IgD-negative memory B cell (primary cell): ENCODE measurements at regions not wholly inside any gene's neighbourhood (a gene's known extent, or its start where the extent isn't known, plus 50 kb on each side); places are given as distances from the start of the nearest gene placed in this dataset.
"Not testable (repeated sequence)": the region's sequence is repeated elsewhere in the genome, so short reads cannot be mapped to it uniquely, and the experiment has no call there.

Experiments
- H3K27ac Mint-ChIP-seq, 3 donors: one replicate each; pipeline ENCODE4 v1.8.0; 2020 to 2022; ENCODE audit warnings: mild to moderate bottlenecking in 3 of 3, mixed read lengths in 3 of 3, moderate library complexity in 1 of 3
- H3K27me3 Mint-ChIP-seq: one replicate; pipeline ENCODE4 v1.8.0; 2021; ENCODE audit warnings: mixed read lengths
- H3K36me3 Mint-ChIP-seq: one replicate; pipeline ENCODE4 v1.8.0; 2020; ENCODE audit warnings: mild to moderate bottlenecking, mixed read lengths
- H3K4me1 Mint-ChIP-seq, 3 donors: one replicate each; pipeline ENCODE4 v1.8.0; 2020 to 2022; ENCODE audit warnings: mixed read lengths in 3 of 3, mild to moderate bottlenecking in 1 of 3
- H3K4me3 Mint-ChIP-seq, 4 donors: one replicate each; pipeline ENCODE4 v1.8.0; 2020 to 2022; ENCODE audit warnings: mild to moderate bottlenecking in 4 of 4, mixed read lengths in 4 of 4, moderate library complexity in 3 of 4
- H3K9me3 Mint-ChIP-seq, 3 donors: one replicate each; pipeline ENCODE4 v1.8.0; 2020 to 2021; ENCODE audit warnings: mixed read lengths in 3 of 3, mild to moderate bottlenecking in 1 of 3

DNA sequence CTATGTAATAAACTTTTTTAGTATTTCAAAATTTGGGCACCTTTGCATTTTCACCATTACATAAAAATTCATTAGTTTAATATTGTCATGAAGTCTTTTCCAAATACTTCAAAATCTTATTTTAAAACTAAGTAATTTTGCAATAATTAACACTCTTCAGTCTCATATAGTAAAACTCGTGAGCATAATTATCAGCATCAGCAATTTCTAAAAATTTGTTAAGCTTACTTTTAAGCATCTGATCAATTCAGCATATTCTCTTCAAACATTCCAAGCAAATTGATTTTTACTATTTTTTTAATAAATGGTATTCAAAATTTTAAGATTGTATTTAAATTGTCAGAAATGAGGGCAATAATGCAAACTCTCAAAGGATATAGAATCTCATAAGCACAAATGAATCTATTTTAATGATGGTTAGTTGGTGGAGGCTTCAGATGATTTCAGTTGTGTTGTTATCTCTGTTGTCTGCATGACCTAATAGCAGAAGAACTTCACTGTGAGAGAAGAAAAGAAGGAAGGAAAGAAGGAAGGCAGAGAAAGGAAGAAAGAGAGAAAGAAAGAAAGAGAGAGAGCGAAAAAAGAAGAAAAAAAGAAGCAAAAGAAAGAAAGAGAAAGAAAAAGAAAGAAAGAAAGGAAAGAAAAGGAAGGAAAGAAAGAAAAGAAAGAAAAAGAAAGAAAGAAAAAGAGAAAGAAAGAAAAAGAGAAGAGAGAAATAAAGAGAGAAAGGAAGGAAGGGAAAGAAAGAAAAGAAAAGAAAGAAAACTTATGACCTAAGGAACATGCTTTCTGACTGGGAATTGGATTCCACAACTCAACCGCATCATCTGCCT lies 860.5 kb downstream of the NCAM2 start:
- peaks cover 0 to 1% (median 0%) of the 10 kb centered on the region in 3 donors for H3K4me1 Mint-ChIP-seq
- no peaks in the 10 kb centered on the region for H3K27me3 Mint-ChIP-seq
- H3K27ac Mint-ChIP-seq: no peak overlapping the region
- no peak overlapping the region for H3K4me3 Mint-ChIP-seq
- H3K36me3 Mint-ChIP-seq: no peaks in the 10 kb centered on the region
- peaks cover 3 to 4% (median 3%) of the 10 kb centered on the region in 3 donors for H3K9me3 Mint-ChIP-seq

DNA sequence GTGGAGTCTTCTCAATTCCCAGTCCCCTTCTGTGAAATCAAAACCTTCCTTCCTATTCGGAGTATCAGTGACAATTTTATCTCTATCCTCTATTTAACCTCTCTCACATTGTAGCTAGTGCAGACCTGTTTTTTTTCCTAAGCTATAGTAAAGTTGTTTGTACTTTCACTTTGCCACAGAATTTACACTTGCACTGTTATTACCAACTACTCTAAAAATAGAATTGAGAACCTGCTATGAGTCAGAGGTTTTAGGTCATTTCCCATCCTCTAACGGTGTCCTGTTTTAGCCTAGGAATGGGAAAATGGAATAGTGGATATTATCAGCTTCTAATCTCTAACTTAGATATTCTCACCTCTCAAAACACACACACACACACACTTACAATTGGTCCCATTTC lies 862.7 kb downstream of the NCAM2 start:
- Mint-ChIP-seq H3K27me3 (no peaks in the 10 kb centered on the region), H3K4me1 (peaks cover 0 to 1% (median 0%) of the 10 kb centered on the region in 3 donors), H3K27ac (no peak overlapping the region)

DNA sequence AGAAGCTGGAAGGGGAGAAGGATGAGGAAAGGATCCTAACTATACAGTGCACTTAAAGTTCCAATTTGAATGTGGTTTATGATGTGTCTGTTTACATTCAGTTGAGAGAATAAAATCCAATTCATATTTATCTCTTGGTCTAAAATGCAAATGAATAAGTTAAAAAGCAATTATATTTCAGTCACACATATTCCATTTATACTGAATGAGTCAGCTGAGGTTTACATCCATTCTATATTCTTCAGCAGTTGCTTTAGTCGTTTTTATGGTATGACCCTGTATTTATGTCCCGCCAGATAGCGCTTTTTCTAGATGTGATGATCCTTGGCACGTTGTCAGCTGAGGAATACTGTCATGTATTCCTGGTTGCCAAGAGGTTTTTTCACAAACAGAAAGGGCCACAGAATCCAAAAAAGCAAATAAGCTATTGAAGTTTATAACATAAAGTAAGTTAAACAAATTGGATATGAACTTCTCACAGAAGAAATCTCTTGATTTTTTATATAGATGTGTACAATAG lies 866.2 kb downstream of the NCAM2 start:
- H3K4me3 Mint-ChIP-seq: no peak overlapping the region
- peaks cover 0 to 6% (median 3%) of the 10 kb centered on the region in 3 donors for H3K9me3 Mint-ChIP-seq
- H3K36me3 Mint-ChIP-seq: no peaks in the 10 kb centered on the region
- peaks cover 0 to 1% (median 0%) of the 10 kb centered on the region in 3 donors for H3K4me1 Mint-ChIP-seq
- no peaks in the 10 kb centered on the region for H3K27me3 Mint-ChIP-seq
- peak overlapping the region in 1 of 3 donors; percentile 28 for H3K27ac Mint-ChIP-seq

More for the DNA sequence above, 862.7 kb downstream of the NCAM2 start:
- peaks cover 0 to 3% (median 0%) of the 10 kb centered on the region in 3 donors for H3K9me3 Mint-ChIP-seq
- H3K36me3 Mint-ChIP-seq: no peaks in the 10 kb centered on the region
- H3K4me3 Mint-ChIP-seq: no peak overlapping the region

DNA sequence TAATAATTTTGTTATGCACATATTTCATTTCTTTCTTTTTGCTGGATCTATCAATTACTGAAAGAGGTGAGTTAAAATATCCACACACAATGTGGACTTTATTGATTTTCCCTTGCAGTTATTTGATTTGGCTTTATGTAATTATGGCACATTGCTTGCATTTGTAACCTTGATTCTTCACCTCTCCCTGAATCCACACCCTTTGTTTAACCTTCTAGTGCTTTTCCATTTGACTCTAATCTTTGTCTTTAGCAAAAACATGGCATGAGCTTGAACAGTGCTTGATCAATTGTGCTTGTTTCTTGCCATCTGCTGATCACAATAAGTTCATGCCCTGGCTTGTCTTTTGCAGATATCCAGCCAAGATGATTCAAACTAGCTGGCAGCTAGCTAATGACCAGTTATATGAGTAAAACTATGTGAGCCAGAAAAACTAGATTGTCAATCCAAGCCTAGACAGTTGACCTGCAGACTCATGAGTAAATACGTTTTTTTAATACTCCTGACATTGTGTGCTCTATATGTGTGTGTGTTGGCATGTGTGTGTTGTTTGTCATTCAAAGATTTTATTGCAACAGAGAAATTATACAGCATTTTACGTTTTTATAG lies 899.2 kb downstream of the NCAM2 start:
- Mint-ChIP-seq H3K4me3 (no peak overlapping the region), H3K4me1 (no peaks in the 10 kb centered on the region), H3K36me3 (no peaks in the 10 kb centered on the region), H3K9me3 (peaks cover 1 to 27% (median 6%) of the 10 kb centered on the region in 3 donors), H3K27me3 (no peaks in the 10 kb centered on the region), H3K27ac (no peak overlapping the region)

DNA sequence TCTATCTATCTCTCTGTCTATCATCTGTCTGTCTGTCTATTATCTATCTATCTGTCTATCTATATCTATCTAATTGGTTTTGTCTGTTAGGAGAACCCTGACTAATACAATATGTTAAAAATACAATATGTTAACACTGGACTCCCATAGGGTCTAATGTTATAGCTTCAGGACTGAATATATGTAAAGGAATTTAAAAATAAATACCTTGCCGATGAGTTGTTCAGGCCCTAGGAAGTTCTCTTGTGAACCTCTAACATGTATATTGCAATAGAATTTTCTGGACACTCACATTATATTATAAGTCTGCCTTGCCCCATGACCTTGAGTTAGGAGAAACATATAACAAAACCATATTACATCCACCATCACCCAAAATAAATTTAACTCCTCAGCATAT lies 900.6 kb downstream of the NCAM2 start:
- Mint-ChIP-seq H3K27ac (no peak overlapping the region), H3K4me3 (no peak overlapping the region), H3K4me1 (no peaks in the 10 kb centered on the region), H3K36me3 (no peaks in the 10 kb centered on the region), H3K9me3 (peaks cover 1 to 20% (median 2%) of the 10 kb centered on the region in 3 donors), H3K27me3 (no peaks in the 10 kb centered on the region)

DNA sequence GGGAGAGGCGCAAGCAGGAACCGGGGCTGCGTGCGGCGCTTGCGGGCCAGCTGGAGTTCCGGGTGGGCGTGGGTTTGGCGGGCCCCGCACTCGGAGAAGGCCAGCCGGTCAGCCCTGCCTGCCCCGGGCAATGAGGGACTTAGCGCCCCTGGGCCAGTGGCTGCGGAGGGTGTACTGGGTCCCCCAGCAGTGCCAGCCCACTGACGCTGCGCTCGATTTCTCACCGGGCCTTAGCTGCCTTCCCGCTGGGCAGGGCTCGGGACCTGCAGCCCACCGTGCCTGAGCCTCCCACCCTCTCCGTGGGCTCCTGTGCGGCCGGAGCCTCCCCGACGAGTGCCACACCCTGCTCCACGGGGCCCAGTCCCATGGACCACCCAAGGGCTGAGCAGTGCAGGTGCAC lies 904.2 kb downstream of the NCAM2 start:
- not testable (repeated sequence) for H3K4me3 Mint-ChIP-seq, H3K9me3 Mint-ChIP-seq, H3K4me1 Mint-ChIP-seq, H3K36me3 Mint-ChIP-seq, H3K27me3 Mint-ChIP-seq, H3K27ac Mint-ChIP-seq

DNA sequence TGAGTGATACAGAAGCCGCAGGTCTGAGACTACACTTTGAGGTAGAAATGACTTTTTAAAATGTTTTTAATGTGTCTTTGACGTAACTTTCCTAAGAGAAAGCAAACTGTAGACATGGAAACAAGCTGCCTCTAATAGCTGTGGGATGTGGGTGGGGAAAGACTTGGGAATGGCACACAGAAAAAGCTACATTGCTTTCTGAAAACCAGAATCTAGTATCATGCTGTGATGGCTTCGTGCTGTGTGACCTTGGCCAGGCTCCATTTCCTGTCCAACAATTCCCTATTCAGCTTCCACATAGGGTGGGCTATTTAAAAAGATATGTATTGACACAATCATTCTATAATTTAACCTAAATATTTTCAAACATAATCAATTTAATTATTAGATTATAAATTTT lies 909.1 kb downstream of the NCAM2 start:
- H3K27me3 Mint-ChIP-seq: no peaks in the 10 kb centered on the region
- no peaks in the 10 kb centered on the region for H3K4me1 Mint-ChIP-seq
- no peaks in the 10 kb centered on the region for H3K36me3 Mint-ChIP-seq
- H3K27ac Mint-ChIP-seq: no peak overlapping the region
- H3K9me3 Mint-ChIP-seq: peaks cover 4 to 6% (median 4%) of the 10 kb centered on the region in 3 donors
- H3K4me3 Mint-ChIP-seq: no peak overlapping the region

DNA sequence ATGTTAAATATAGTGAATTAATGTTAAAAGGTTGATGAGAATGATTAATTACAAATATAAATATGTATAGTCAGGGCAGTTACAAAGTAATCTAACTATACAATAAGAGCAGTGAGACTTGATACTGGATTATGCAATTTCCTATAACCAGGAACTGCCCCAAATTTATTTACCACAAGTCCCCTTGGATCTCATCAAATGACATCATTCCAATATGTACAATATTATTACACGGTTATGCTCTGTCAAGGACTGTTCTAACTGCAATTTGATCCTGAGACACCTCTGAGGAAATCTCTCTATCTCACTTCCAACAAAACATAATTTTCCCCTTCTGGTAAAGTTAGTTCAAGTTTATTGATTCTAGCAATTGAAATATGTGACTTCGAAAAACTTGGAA lies 917.6 kb downstream of the NCAM2 start:
- Mint-ChIP-seq H3K36me3 (no peaks in the 10 kb centered on the region), H3K27ac (no peak overlapping the region), H3K4me3 (no peak overlapping the region), H3K27me3 (no peaks in the 10 kb centered on the region), H3K9me3 (peaks cover 2 to 4% (median 3%) of the 10 kb centered on the region in 3 donors), H3K4me1 (no peaks in the 10 kb centered on the region)

DNA sequence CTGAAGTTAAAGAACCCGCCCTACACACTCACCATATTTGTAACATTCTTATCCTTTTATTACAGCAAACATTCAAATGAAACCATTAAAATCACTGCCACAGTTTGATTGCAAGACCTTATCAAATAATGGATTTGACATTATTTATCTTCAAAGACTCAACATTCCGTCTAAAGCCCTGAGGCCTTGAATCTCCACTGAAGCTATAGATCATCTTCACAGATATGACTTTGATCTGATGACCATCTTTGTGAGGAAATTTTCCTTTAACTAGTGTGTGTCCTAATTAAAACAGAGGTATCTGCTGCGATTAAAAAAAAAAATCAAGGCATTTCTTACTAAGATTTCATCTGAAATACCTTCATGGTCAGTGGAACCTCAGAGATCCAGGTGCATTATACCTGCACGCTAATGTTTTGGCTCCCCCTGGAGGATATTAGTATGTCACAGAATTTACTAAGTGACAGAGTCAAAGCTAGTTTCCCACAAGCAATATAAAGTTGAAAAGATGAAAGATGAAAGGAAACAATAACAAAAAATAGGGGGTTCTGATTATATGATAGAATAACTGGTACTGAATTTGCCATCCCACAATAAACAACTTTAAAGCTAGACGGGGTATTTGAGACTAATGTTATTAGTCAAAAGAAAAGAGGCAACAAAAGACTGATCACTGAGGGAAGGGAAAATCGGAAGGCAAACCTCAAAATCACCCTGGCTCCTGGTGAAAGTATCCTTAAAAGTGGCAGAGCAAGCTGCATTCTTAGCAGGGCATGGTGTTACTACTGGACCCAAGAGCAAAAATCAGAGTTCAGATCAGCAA lies 923.4 kb downstream of the NCAM2 start:
- H3K36me3 Mint-ChIP-seq: no peaks in the 10 kb centered on the region
- no peak overlapping the region for H3K27ac Mint-ChIP-seq
- H3K9me3 Mint-ChIP-seq: no peaks in the 10 kb centered on the region
- no peaks in the 10 kb centered on the region for H3K27me3 Mint-ChIP-seq
- no peak overlapping the region for H3K4me3 Mint-ChIP-seq
- H3K4me1 Mint-ChIP-seq: no peaks in the 10 kb centered on the region

DNA sequence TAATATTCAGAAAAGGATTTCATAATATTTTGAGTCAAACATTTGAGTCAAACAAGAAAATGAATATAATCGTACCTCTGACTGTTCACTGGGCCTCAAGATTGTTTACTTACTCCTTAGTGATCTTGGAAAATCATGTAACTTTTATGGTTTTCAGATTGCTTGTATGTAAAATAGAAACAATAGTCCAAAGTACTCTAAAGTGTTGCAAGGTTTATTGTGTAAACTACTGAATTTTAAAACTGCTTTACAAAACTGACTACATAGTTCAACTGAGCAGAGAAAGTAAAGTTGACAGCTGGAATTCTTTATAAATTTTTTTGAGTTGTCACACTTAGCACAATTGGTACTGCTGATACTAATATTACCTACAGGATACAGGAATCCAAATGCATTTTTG lies 931.0 kb downstream of the NCAM2 start:
- Mint-ChIP-seq H3K27ac (no peak overlapping the region), H3K9me3 (peaks cover 0 to 1% (median 0%) of the 10 kb centered on the region in 3 donors), H3K27me3 (no peaks in the 10 kb centered on the region), H3K4me1 (no peaks in the 10 kb centered on the region), H3K36me3 (no peaks in the 10 kb centered on the region), H3K4me3 (no peak overlapping the region)

DNA sequence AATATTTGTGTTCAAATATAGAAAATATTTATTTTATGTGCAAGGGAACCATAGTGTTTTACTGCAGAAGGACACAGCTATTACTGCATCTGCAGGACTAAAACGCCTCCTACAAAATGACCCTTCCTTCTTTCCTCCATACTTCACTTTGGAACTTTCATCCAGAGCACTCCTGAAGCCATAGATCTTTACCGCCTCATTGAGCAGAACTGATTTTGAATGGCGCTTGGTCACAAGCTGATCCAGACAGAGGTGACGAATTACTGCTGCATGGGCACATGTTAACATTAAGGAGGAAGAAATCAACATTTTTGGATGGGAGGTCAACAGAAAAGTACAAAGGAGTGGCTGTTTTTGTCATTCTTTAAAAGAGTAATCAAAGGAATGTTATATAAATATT lies 931.6 kb downstream of the NCAM2 start:
- no peaks in the 10 kb centered on the region for H3K27me3 Mint-ChIP-seq
- H3K4me1 Mint-ChIP-seq: no peaks in the 10 kb centered on the region
- H3K4me3 Mint-ChIP-seq: no peak overlapping the region
- no peak overlapping the region for H3K27ac Mint-ChIP-seq
- H3K36me3 Mint-ChIP-seq: no peaks in the 10 kb centered on the region
- peaks cover 0 to 1% (median 0%) of the 10 kb centered on the region in 3 donors for H3K9me3 Mint-ChIP-seq

DNA sequence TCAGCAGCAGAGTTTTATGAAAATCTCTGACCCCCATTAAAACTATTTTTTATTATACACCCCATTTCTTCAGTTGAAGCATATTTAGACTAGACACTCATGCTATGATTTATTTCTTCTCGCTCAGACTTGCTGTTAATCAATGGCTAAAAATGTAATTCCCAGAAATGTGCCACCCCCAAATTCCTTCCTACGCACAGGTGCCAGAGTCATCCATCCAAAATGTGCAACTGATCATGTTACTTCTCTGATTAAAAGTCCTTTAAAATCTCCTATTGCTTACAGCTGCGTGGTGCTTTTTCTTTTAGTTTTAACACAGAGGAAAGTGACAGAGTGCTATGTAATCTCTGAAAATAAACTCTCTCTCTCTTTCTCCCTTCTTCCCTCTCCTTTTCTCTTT lies 954.4 kb downstream of the NCAM2 start:
- Mint-ChIP-seq H3K4me1 (no peaks in the 10 kb centered on the region), H3K9me3 (peaks cover 0 to 11% (median 2%) of the 10 kb centered on the region in 3 donors)

DNA sequence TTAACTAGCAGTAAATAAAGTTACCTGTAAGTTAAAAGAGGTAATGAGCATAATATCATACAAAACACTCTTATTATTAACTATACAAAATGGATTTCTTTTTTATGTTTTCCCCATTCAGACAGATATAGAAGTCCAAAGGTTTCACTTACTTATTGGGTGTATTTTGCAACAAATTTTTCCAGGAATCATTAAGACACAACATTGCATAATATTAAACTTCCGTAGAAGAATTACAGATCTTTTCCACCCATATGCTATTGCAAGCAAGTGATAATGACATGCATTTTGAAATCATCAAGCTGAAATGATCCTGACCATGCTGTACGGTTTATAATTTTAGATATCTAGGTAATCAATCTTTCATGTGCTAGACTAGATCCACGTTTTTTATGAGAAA lies 957.0 kb downstream of the NCAM2 start:
- Mint-ChIP-seq H3K27ac (no peak overlapping the region), H3K4me1 (no peaks in the 10 kb centered on the region), H3K4me3 (no peak overlapping the region), H3K27me3 (no peaks in the 10 kb centered on the region), H3K36me3 (no peaks in the 10 kb centered on the region), H3K9me3 (peaks cover 0 to 11% (median 5%) of the 10 kb centered on the region in 3 donors)

More for the DNA sequence above, 954.4 kb downstream of the NCAM2 start:
- no peak overlapping the region for H3K27ac Mint-ChIP-seq
- H3K36me3 Mint-ChIP-seq: no peaks in the 10 kb centered on the region
- H3K4me3 Mint-ChIP-seq: no peak overlapping the region
- no peaks in the 10 kb centered on the region for H3K27me3 Mint-ChIP-seq

DNA sequence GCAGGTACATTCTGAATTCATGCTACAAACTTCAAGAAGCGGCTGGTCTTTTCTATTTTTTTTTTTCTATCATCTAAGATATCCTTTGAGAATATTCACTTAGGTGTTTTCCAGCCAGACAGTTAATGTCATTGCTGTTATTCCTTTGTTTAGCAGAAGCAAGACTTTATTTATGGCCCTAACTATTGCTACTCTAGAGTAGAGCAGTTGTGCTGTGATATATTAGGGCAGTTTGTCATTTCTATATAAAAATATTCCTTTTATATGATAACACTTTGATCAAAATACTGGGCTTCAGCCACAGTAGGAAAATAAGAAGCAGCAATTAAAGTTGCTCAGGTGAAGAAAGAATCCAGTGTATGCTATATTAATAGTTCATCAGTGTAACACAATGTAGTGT lies 959.3 kb downstream of the NCAM2 start:
- peaks cover 0 to 6% (median 4%) of the 10 kb centered on the region in 3 donors for H3K9me3 Mint-ChIP-seq

DNA sequence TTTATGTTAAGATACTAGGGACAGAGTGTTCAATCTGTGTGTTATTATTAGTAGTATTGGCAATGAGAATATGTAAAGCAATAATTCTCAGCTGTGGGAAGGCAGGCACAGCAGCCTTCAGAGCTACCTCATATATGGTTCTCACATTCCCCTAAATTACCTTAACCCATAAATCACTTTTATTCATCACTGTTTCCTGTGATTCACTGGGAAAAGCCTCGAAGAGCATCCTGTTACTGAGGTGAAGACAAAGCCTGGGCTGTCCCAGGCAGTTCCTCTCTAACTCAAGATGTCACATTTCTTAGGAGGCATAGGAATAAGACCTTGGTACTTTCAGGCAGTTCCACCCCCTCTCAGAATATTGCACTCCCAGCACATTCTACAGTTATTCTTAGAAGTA lies 965.7 kb downstream of the NCAM2 start:
- no peak overlapping the region for H3K4me3 Mint-ChIP-seq
- H3K4me1 Mint-ChIP-seq: peaks cover 0 to 2% (median 0%) of the 10 kb centered on the region in 3 donors
- no peak overlapping the region for H3K27ac Mint-ChIP-seq
- no peaks in the 10 kb centered on the region for H3K36me3 Mint-ChIP-seq
- H3K27me3 Mint-ChIP-seq: no peaks in the 10 kb centered on the region
- peaks cover 4 to 12% (median 10%) of the 10 kb centered on the region in 3 donors for H3K9me3 Mint-ChIP-seq

More for the DNA sequence above, 959.3 kb downstream of the NCAM2 start:
- no peaks in the 10 kb centered on the region for H3K4me1 Mint-ChIP-seq
- no peak overlapping the region for H3K4me3 Mint-ChIP-seq
- H3K27ac Mint-ChIP-seq: no peak overlapping the region
- no peaks in the 10 kb centered on the region for H3K36me3 Mint-ChIP-seq
- no peaks in the 10 kb centered on the region for H3K27me3 Mint-ChIP-seq
